ENCODE measurements at regions not wholly inside any gene's neighbourhood (a gene's known extent, or its start where the extent isn't known, plus 50 kb on each side); places are given as distances from the start of the nearest gene placed in this dataset.
"Not testable (repeated sequence)": the region's sequence is repeated elsewhere in the genome, so short reads cannot be mapped to it uniquely, and the experiment has no call there.

GRCh38 chr12:126952096-126953007 lies 1314.6 kb upstream of the TMEM132C start:
- DNase-seq = no peak

GRCh38 chr12:126953365-126953889 lies 1313.5 kb upstream of the TMEM132C start:
- no peak for DNase-seq

- DNase-seq = no peak
Measured at GRCh38 chr12:126960221-126960620, 1306.7 kb upstream of the TMEM132C start.

GRCh38 chr12:126960709-126961108 lies 1306.3 kb upstream of the TMEM132C start:
- no peak for DNase-seq

GRCh38 chr12:126963825-126964224 lies 1303.1 kb upstream of the TMEM132C start:
- no peak for DNase-seq

GRCh38 chr12:126966498-126966897 lies 1300.5 kb upstream of the TMEM132C start:
- no peak for DNase-seq

- DNase-seq = no peak
Measured at GRCh38 chr12:126967152-126967551, 1299.8 kb upstream of the TMEM132C start.

GRCh38 chr12:126974779-126975178 lies 1292.2 kb upstream of the TMEM132C start:
- no peak for DNase-seq

- DNase-seq = no peak
Measured at GRCh38 chr12:126976579-126976978, 1290.4 kb upstream of the TMEM132C start.

GRCh38 chr12:126979564-126979963 lies 1287.4 kb upstream of the TMEM132C start:
- DNase-seq = not testable (repeated sequence)

GRCh38 chr12:126982707-126983106 lies 1284.3 kb upstream of the TMEM132C start:
- no peak for DNase-seq

- DNase-seq = not testable (repeated sequence)
Measured at GRCh38 chr12:126983735-126984134, 1283.2 kb upstream of the TMEM132C start.

GRCh38 chr12:126985663-126986062 lies 1281.3 kb upstream of the TMEM132C start:
- not testable (repeated sequence) for DNase-seq

- DNase-seq = no peak
Measured at GRCh38 chr12:126989532-126989931, 1277.4 kb upstream of the TMEM132C start.

- DNase-seq = no peak
Measured at GRCh38 chr12:126993898-126994297, 1273.1 kb upstream of the TMEM132C start.

GRCh38 chr12:126994599-126994998 lies 1272.4 kb upstream of the TMEM132C start:
- DNase-seq = no peak

- no peak for DNase-seq
Measured at GRCh38 chr12:126998031-126998430, 1268.9 kb upstream of the TMEM132C start.

- no peak for DNase-seq
Measured at GRCh38 chr12:126998747-126999285, 1268.2 kb upstream of the TMEM132C start.

GRCh38 chr12:126999352-126999751 lies 1267.6 kb upstream of the TMEM132C start:
- DNase-seq = no peak

GRCh38 chr12:127005406-127005805 lies 1261.6 kb upstream of the TMEM132C start:
- no peak for DNase-seq

GRCh38 chr12:127006972-127007371 lies 1260.0 kb upstream of the TMEM132C start:
- no peak for DNase-seq

GRCh38 chr12:127008755-127009403 lies 1258.1 kb upstream of the TMEM132C start:
- no peak for DNase-seq

GRCh38 chr12:127012109-127012508 lies 1254.9 kb upstream of the TMEM132C start:
- DNase-seq = no peak

GRCh38 chr12:127013197-127013596 lies 1253.8 kb upstream of the TMEM132C start:
- DNase-seq = no peak
